HCT116 (cell line): ENCODE measurements at regions not wholly inside any gene's neighbourhood (a gene's known extent, or its start where the extent isn't known, plus 50 kb on each side); places are given as distances from the start of the nearest gene placed in this dataset.
A peak's percentile ranks its signal among the peaks of the same experiment; 100 is the strongest.

Experiments used
- ATAC-seq: fragments of 200-7000 bp; cut with Tn5 transposase; 2 replicates; pipeline ENCODE4 v1.9.1; 2020; ENCODE audit warnings: mild to moderate bottlenecking, moderate library complexity
- BruUV-seq: library from RNA; stranded (reverse); fragments of 400-500 nt; replicated peaks from 2 replicates; lab custom pipeline; 2021; lab: Mats Ljungman, UMichigan
- CTCF ChIA-PET: fragments of 300-600 bp; sonication (Branson Sonifier 250); formaldehyde crosslinking; loops from one replicate; lab custom pipeline; 2021; ENCODE audit warnings: antibody characterized with exemption; lab: Charles Lee
- POLR2A ChIA-PET: fragments of 300-600, 350-600 bp; sonication (Branson Sonifier 250); formaldehyde crosslinking; loops from one replicate; lab custom pipeline; 2021; ENCODE audit warnings: antibody characterized with exemption; lab: Charles Lee
- RAD21 ChIA-PET, 2 experiments: fragments of 300-600 bp; sonication (Branson Sonifier 250); formaldehyde crosslinking; loops; one replicate each; lab custom pipeline; 2023; ENCODE audit warnings: low total read pairs in 2 of 2; ENCODE audit not compliant: uncharacterized antibody in 2 of 2, unreplicated experiment in 2 of 2, low non-redundant PET in 1 of 2; lab: Charles Lee
- DNase-seq: peaks from one replicate; pipeline ENCODE4 v3.0.0-alpha.2; 2010; ENCODE audit warnings: low read depth, low spot score
- H2AFZ ChIP-seq: fragments of 200-600 bp; shearing (Covaris generic), sonication (generic); 2 replicates; pipeline ENCODE4 v1.6.1; 2017; ENCODE audit warnings: low read depth, mixed run types, mixed read lengths, antibody characterized with exemption, low read length; ENCODE audit not compliant: poor library complexity, severe bottlenecking
- H3K27ac ChIP-seq: 2 replicates; pipeline ENCODE4 v1.5.1; 2012; ENCODE audit warnings: low read depth, low read length
- H3K27me3 ChIP-seq: fragments of 200-600 bp; sonication (generic); 2 replicates; pipeline ENCODE4 v1.6.1; 2016; ENCODE audit warnings: mixed run types, low read length, mixed read lengths; ENCODE audit not compliant: insufficient read depth
- H3K36me3 ChIP-seq, 2 experiments: fragments of 200-500 bp in 1 of 2; fragments of 200-600 bp in 1 of 2; sonication (Bioruptor generic) in 1 of 2; sonication (generic) in 1 of 2; 2 replicates each; pipeline versions ENCODE4 v1.5.1 to v1.6.1; 2014 to 2016; ENCODE audit warnings: low read length in 2 of 2, inconsistent platforms in 1 of 2, mixed read lengths in 1 of 2, mixed run types in 1 of 2; ENCODE audit not compliant: insufficient read depth in 2 of 2, control insufficient read depth in 1 of 2
- H3K4me1 ChIP-seq, 2 experiments: fragments of 200-600 bp in 1 of 2; sonication (generic) in 1 of 2; 2 replicates each; pipeline versions ENCODE4 v1.5.1 to v1.6.1; 2012 to 2017; ENCODE audit warnings: low read length in 2 of 2, inconsistent platforms in 1 of 2, mild to moderate bottlenecking in 1 of 2, mixed read lengths in 1 of 2, mixed run types in 1 of 2, moderate library complexity in 1 of 2; ENCODE audit not compliant: insufficient read depth in 2 of 2, control insufficient read depth in 1 of 2
- H3K4me2 ChIP-seq: fragments of 200-600 bp; sonication (generic); 2 replicates; pipeline ENCODE4 v1.6.1; 2017; ENCODE audit warnings: mixed run types, low read length, mixed read lengths
- H3K4me3 ChIP-seq, 2 experiments: fragments of 200-600 bp in 1 of 2; sonication (generic) in 1 of 2; replicated peaks in 1 of 2; 2 replicates each; pipeline ENCODE4 v1.5.1; 2011 to 2016; ENCODE audit warnings: low read length in 2 of 2, control low read depth in 1 of 2, low read depth in 1 of 2, mild to moderate bottlenecking in 1 of 2, mixed read lengths in 1 of 2, mixed run types in 1 of 2
- H3K79me2 ChIP-seq: fragments of 200-600 bp; sonication (generic); 2 replicates; pipeline ENCODE4 v1.6.1; 2017; ENCODE audit warnings: mild to moderate bottlenecking, mixed run types, low read length, moderate library complexity, mixed read lengths; ENCODE audit not compliant: insufficient read depth
- H3K9ac ChIP-seq: fragments of 200-600 bp; sonication (generic); 2 replicates; pipeline ENCODE4 v1.6.1; 2016; ENCODE audit warnings: low read length, mixed read lengths
- H3K9me2 ChIP-seq: fragments of 200-600 bp; sonication (generic), shearing (Covaris generic); 2 replicates; pipeline ENCODE4 v1.6.1; 2017; ENCODE audit warnings: mixed run types, mild to moderate bottlenecking, moderate library complexity; ENCODE audit not compliant: insufficient read depth
- H3K9me3 ChIP-seq, 2 experiments: fragments of 200-500 bp in 1 of 2; fragments of 200-600 bp in 1 of 2; sonication (Bioruptor generic) in 1 of 2; sonication (generic) in 1 of 2; 2 replicates each; pipeline ENCODE4 v1.6.1; 2014 to 2017; ENCODE audit warnings: low read length in 2 of 2, mixed read lengths in 2 of 2, inconsistent platforms in 1 of 2, low read depth in 1 of 2, mild to moderate bottlenecking in 1 of 2, mixed run types in 1 of 2, moderate library complexity in 1 of 2; ENCODE audit not compliant: control insufficient read depth in 1 of 2, insufficient read depth in 1 of 2
- H4K20me1 ChIP-seq: fragments of 200-600 bp; sonication (generic), shearing (Covaris generic); 2 replicates; pipeline ENCODE4 v1.6.1; 2017; ENCODE audit warnings: mixed run types, mild to moderate bottlenecking, moderate library complexity; ENCODE audit not compliant: insufficient read depth
- ELF1 ChIP-seq: IDR thresholded peaks from 2 replicates; pipeline ENCODE4 v1.6.1; 2012; ENCODE audit warnings: low read depth, borderline replicate concordance
- EZH2 ChIP-seq: fragments of 200-600 bp; sonication (generic); IDR thresholded peaks from 2 replicates; pipeline ENCODE4 v1.6.1; 2017; ENCODE audit warnings: antibody characterized with exemption, mixed run types
- EZH2phosphoT487 ChIP-seq: fragments of 200-600 bp; IDR thresholded peaks from 2 replicates; pipeline ENCODE4 v1.6.1; 2018; ENCODE audit warnings: antibody characterized with exemption, borderline replicate concordance
- FOSL1 ChIP-seq: IDR thresholded peaks from 2 replicates; pipeline ENCODE4 v1.6.1; 2012; ENCODE audit warnings: low read depth
- JUND ChIP-seq: IDR thresholded peaks from 2 replicates; pipeline ENCODE4 v1.6.1; 2012
- POLR2A ChIP-seq: IDR thresholded peaks from 2 replicates; pipeline ENCODE4 v1.7.0; 2011; ENCODE audit warnings: borderline replicate concordance; ENCODE audit not compliant: insufficient read depth, insufficient read length; ENCODE audit errors: extremely low read depth
- SIN3A ChIP-seq: IDR thresholded peaks from 2 replicates; pipeline ENCODE4 v1.6.1; 2012; ENCODE audit warnings: low read depth
- ZBTB33 ChIP-seq: IDR thresholded peaks from 2 replicates; pipeline ENCODE4 v1.6.1; 2011; ENCODE audit warnings: mild to moderate bottlenecking, low read length, moderate library complexity; ENCODE audit not compliant: insufficient replicate concordance; ENCODE audit errors: extremely low read depth
- ZNF274 ChIP-seq: fragments of 200-500 bp; sonication (Bioruptor generic); IDR thresholded peaks from 2 replicates; pipeline ENCODE4 v1.6.1; 2014; ENCODE audit warnings: mild to moderate bottlenecking, low read depth, low read length, inconsistent platforms
- intact Hi-C: fragments of 100-400 bp; cut with micrococcal nuclease; formaldehyde crosslinking; loops from 2 replicates; pipeline ENCODE4 v1.10.0; 2022

GRCh38 chr1:148385371-148386030, 97.6 kb downstream of the PPIAL4G start:
- CTCF ChIA-PET, result no interaction called here
- H3K9me2 ChIP-seq, result no peaks in the 10 kb centered on the region
- H3K4me2 ChIP-seq, result no peak overlapping the region
- intact Hi-C loops, result no loop called here
- no peaks in the 10 kb centered on the region for H3K36me3 ChIP-seq
- POLR2A ChIA-PET, result interaction anchor here (0.7 kb wide), 1 partner anchor 137 kb away, joined by 4 read pairs; no protein-coding TSS in a partner anchor
- H3K79me2 ChIP-seq, result no peaks in the 10 kb centered on the region
- ATAC-seq (no peak), DNase-seq (no peak)
- H3K4me1 ChIP-seq, result peaks cover 0 to 18% of the 10 kb centered on the region in 2 experiments; a peak in 2 of 4 replicates
- no TSS peak for BruUV-seq
- H3K9ac ChIP-seq, result no peak overlapping the region
- RAD21 ChIA-PET, result no interaction called here
- H3K9me3 ChIP-seq, result no peaks in the 10 kb centered on the region
- no peak for TF ChIP-seq EZH2phosphoT487
- TF ChIP-seq JUND, result no peak
- TF ChIP-seq EZH2, result no peak
- no peak for TF ChIP-seq FOSL1
- TF ChIP-seq POLR2A, result peak; percentile 34
- no peak for TF ChIP-seq ELF1
- no peak overlapping the region for H3K4me3 ChIP-seq
- H4K20me1 ChIP-seq, result no peaks in the 10 kb centered on the region
- no peak overlapping the region for H2AFZ ChIP-seq
- H3K27me3 ChIP-seq, result no peaks in the 10 kb centered on the region
- no peak overlapping the region for H3K27ac ChIP-seq

GRCh38 chr1:148383966-148384365, 99.1 kb downstream of the PPIAL4G start:
- intact Hi-C loops, result no loop called here
- BruUV-seq, result no TSS peak
- ChIA-PET CTCF (no interaction called here), POLR2A (no interaction called here), RAD21 (no interaction called here)
- Histone ChIP-seq H3K79me2 (no peaks in the 10 kb centered on the region), H3K4me1 (peaks cover 0 to 14% of the 10 kb centered on the region in 2 experiments; a peak in 2 of 4 replicates), H2AFZ (no peak overlapping the region), H3K9me3 (no peaks in the 10 kb centered on the region), H3K9ac (no peak overlapping the region), H3K36me3 (no peaks in the 10 kb centered on the region), H4K20me1 (no peaks in the 10 kb centered on the region), H3K27me3 (no peaks in the 10 kb centered on the region), H3K4me3 (no peak overlapping the region), H3K9me2 (no peaks in the 10 kb centered on the region), H3K27ac (no peak overlapping the region), H3K4me2 (no peak overlapping the region)
- ATAC-seq (no peak), DNase-seq (no peak)
- TF ChIP-seq ZNF274 (no peak), SIN3A (no peak), ZBTB33 (no peak)
